ENCODE measurements at regions not wholly inside any gene's neighbourhood (a gene's known extent, or its start where the extent isn't known, plus 50 kb on each side); places are given as distances from the start of the nearest gene placed in this dataset.

DNA sequence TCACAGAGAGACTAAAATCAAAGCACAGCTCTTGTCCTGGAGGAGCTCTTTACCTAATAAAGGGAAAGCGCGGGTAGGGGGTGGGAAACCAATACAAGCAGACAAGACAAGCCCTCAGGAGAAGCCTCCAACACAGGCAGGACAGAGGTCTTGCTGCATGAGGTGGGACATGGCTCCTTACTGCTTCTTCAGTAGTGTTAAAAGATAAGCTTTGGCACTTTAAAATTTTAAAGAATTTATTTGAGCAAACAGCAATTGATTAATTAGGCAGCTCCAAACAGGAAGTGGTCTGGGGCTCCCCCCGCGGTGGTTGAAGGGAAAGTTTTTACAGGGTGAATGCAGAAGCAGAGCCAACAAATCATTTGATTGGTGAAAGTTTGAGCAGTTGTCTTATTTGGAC is 50.3 kb upstream of the MACC1 start:
- DNase-seq (ENCODE audit: low spot score): peak; percentile 3

DNA sequence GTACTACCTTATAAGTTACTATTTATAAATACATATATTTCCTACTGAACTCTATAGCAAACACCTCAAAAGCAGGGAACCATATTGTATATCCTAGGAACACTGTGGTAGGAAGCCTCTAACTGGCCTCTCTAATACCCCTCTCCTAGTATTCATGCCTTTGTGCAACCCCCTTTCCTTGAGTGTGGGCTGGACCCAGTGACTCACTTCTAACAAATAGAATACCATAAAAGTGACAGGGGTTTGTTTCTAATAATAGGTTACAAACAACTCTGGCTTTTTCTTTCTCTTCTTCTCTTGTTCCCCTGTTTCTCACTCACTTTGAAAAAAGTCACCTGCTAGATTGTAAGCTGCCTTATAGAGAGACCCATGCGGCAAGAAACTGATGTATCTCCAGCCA is 51.6 kb upstream of the MACC1 start:
- no peak for DNase-seq (ENCODE audit: low spot score)

DNA sequence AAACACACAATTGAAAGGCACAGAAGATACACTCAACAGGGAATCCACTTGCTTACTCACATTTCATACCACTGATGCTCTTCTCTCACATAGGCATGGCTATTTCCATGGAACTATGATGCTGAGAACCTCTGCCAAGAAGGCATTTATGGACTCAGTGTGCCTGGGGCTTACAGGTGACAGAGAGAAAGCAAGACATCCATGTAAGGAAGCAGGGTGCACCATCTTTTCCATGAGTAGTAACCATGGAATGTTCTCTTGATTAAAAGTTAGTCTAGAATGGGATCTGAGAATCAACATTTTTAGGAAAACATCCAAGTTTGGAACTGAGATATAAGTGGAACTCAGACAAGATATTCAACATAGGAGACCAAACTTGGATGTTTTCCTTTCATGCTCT is 52.5 kb upstream of the MACC1 start:
- no peak for DNase-seq (ENCODE audit: low spot score)

DNA sequence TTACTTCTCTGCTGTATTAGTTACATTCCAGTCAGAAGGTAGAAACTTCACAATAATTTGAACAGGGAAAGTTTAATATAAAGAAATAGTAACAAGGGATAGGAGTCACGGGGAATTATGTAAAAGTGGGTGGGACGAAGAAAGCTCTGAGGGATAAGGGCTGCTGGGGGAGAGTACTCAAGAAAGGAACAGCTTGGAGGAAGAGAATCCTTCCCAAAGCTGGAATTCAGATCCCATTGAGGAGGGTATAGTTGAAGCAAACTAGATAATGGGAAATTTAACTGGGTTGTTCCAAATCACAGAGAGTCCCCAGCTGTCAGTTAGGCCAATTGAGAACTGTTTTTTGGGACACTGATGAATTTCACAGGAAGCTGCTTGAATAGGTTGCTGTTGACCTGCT is 53.2 kb upstream of the MACC1 start:
- DNase-seq (ENCODE audit: low spot score): no peak

DNA sequence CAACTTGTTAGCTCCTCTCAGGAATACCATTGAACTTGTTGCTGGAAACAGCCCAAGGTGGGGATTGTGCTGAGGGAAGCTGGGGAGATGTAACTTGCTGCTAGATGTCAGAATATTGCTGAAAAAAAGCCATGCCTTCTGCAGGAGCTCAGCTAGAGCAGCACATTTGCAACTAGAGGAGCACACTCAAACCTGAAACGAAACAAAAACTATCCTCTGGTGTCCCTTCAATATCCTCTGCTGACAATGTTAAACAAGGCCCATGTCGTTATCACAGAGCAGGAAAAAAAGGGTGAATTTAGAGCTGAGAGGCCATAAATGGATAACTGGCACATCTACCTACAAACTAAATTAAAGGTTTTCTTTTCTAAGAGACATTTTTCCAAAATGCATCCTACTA is 53.7 kb upstream of the MACC1 start:
- no peak for DNase-seq (ENCODE audit: low spot score)

- no peak for DNase-seq (ENCODE audit: low spot score)
Measured at GRCh38 chr7:20275637-20276036, 55.1 kb upstream of the ITGB8 start.

DNA sequence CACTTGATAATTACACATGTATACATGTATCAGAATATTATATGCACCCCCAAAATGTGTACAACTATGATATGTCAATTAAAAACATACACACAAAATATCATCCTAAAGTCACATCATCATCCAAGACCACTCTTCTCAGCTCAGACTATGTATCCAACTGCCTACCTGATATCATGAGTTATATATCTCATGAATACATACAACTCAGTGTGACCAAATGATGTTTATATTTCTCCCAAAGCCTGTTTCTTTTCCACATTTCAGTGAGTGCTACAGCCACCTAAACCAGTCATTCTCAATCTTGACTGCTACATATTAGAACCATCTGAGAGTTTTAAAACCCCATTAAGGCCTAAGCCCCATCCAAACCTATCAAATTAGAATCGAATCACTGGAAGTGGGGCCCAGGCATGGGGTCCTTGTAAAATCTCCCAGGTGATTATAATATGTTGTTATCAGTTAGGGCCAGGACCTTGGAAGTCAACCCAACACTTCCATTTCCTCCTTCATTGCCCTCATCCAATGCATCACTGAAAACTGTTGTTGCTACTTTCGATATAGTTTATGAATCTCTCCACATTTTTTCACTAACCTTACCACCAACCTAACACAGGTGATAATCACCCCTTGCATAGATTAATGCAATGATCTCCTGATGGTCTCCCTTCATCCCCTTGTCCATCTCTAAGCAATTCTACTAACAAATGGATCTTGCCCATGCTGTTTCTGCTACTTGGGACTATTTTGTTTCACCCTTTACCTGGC is 53.8 kb upstream of the ITGB8 start:
- DNase-seq (ENCODE audit: low spot score): no peak

- DNase-seq (ENCODE audit: low spot score): no peak
Measured at GRCh38 chr7:20279979-20280378, 50.7 kb upstream of the ITGB8 start.

- DNase-seq (ENCODE audit: low spot score): no peak
Measured at GRCh38 chr7:20280475-20281351, 50.0 kb upstream of the ITGB8 start.
